MCF 10A (cell line): ENCODE measurements at regions not wholly inside any gene's neighbourhood (a gene's known extent, or its start where the extent isn't known, plus 50 kb on each side); places are given as distances from the start of the nearest gene placed in this dataset.

Source experiments
- BruUV-seq: library from RNA; stranded (reverse); fragments of 400-500 nt; replicated peaks from 2 replicates; lab custom pipeline; 2021; lab: Mats Ljungman, UMichigan
- CTCF ChIA-PET: fragments of 300-600 bp; sonication (Branson Sonifier 250); formaldehyde crosslinking; extraction: SDS; loops from one replicate; lab custom pipeline; 2021; ENCODE audit warnings: antibody characterized with exemption, inconsistent platforms; lab: Yijun Ruan, JAX
- POLR2A ChIA-PET: fragments of 300-600, 350-650 bp; sonication (Branson Sonifier 250); formaldehyde crosslinking; extraction: SDS; loops from one replicate; lab custom pipeline; 2020; ENCODE audit warnings: antibody characterized with exemption, inconsistent platforms; lab: Yijun Ruan, JAX
- DNase-seq: peaks from one replicate; pipeline ENCODE4 v3.0.0-alpha.2; 2018; ENCODE audit not compliant: unreplicated experiment
- H3K27ac Mint-ChIP-seq: one replicate; pipeline ENCODE4 v1.8.0; 2022; ENCODE audit warnings: mild to moderate bottlenecking, low read depth, mixed read lengths; ENCODE audit not compliant: unreplicated experiment
- H3K27me3 Mint-ChIP-seq: one replicate; pipeline ENCODE4 v1.8.0; 2022; ENCODE audit warnings: mixed read lengths; ENCODE audit not compliant: insufficient read depth, unreplicated experiment
- H3K36me3 Mint-ChIP-seq: one replicate; pipeline ENCODE4 v1.8.0; 2022; ENCODE audit warnings: mild to moderate bottlenecking, moderate library complexity, mixed read lengths; ENCODE audit not compliant: insufficient read depth, unreplicated experiment
- H3K4me1 Mint-ChIP-seq: one replicate; pipeline ENCODE4 v1.8.0; 2022; ENCODE audit warnings: mixed read lengths; ENCODE audit not compliant: insufficient read depth, unreplicated experiment
- H3K4me3 Mint-ChIP-seq: one replicate; pipeline ENCODE4 v1.8.0; 2022; ENCODE audit warnings: mild to moderate bottlenecking, moderate library complexity, mixed read lengths; ENCODE audit not compliant: unreplicated experiment
- H3K9me3 Mint-ChIP-seq: one replicate; pipeline ENCODE4 v1.8.0; 2022; ENCODE audit warnings: mixed read lengths; ENCODE audit not compliant: unreplicated experiment
- CTCF ChIP-seq: fragments of 200-600 bp; IDR thresholded peaks from one replicate; pipeline ENCODE4 v1.8.0; 2022; ENCODE audit warnings: antibody characterized with exemption, mild to moderate bottlenecking; ENCODE audit not compliant: unreplicated experiment
- intact Hi-C: fragments of 100-400 bp; cut with micrococcal nuclease; formaldehyde crosslinking; loops from 2 replicates; pipeline ENCODE4 v1.14.1; 2022

GRCh38 chr4:60846678-60847077, 353.4 kb upstream of the ADGRL3 start:
- BruUV-seq, result no TSS peak
- Mint-ChIP-seq H3K4me3 (no peak overlapping the region), H3K9me3 (no peaks in the 10 kb centered on the region), H3K27ac (no peak overlapping the region), H3K36me3 (peaks cover 2% of the 10 kb centered on the region), H3K27me3 (no peaks in the 10 kb centered on the region), H3K4me1 (no peaks in the 10 kb centered on the region)
- no peak for DNase-seq
- no peak for TF ChIP-seq CTCF
- ChIA-PET CTCF (interaction anchor here (0.6 to 1.3 kb wide), 2 partner anchors 41 to 42 kb away, joined by 3 to 4 read pairs; no protein-coding TSS in a partner anchor), POLR2A (interaction anchor here (0.6 kb wide), 1 partner anchor 357 kb away, joined by 4 read pairs; no protein-coding TSS in a partner anchor)
- intact Hi-C loops, result no loop called here

- no peak for DNase-seq
- Mint-ChIP-seq H3K9me3 (no peaks in the 10 kb centered on the region), H3K27ac (no peak overlapping the region), H3K4me1 (no peaks in the 10 kb centered on the region), H3K36me3 (peaks cover 5% of the 10 kb centered on the region), H3K27me3 (no peaks in the 10 kb centered on the region), H3K4me3 (no peak overlapping the region)
- BruUV-seq, result no TSS peak
- no peak for TF ChIP-seq CTCF
- intact Hi-C loops, result no loop called here
- ChIA-PET CTCF (no interaction called here), POLR2A (no interaction called here)
Measured at GRCh38 chr4:60847614-60848013, 352.5 kb upstream of the ADGRL3 start.

GRCh38 chr4:60857130-60857753, 342.9 kb upstream of the ADGRL3 start:
- intact Hi-C loops, result no loop called here

GRCh38 chr4:60863442-60863841, 336.7 kb upstream of the ADGRL3 start:
- ChIA-PET POLR2A (no interaction called here), CTCF (no interaction called here)
- H3K4me3 Mint-ChIP-seq, result no peak overlapping the region
- DNase-seq, result no peak
- H3K9me3 Mint-ChIP-seq, result no peaks in the 10 kb centered on the region
- H3K27ac Mint-ChIP-seq, result no peak overlapping the region
- no peaks in the 10 kb centered on the region for H3K36me3 Mint-ChIP-seq
- H3K27me3 Mint-ChIP-seq, result no peaks in the 10 kb centered on the region
- intact Hi-C loops, result no loop called here
- BruUV-seq, result no TSS peak
- TF ChIP-seq CTCF, result no peak
- no peaks in the 10 kb centered on the region for H3K4me1 Mint-ChIP-seq

More at GRCh38 chr4:60857130-60857753, 342.9 kb upstream of the ADGRL3 start:
- BruUV-seq, result no TSS peak
- Mint-ChIP-seq H3K36me3 (no peaks in the 10 kb centered on the region), H3K27ac (no peak overlapping the region), H3K4me3 (no peak overlapping the region), H3K4me1 (no peaks in the 10 kb centered on the region), H3K27me3 (no peaks in the 10 kb centered on the region), H3K9me3 (no peaks in the 10 kb centered on the region)
- CTCF ChIA-PET, result no interaction called here
- no peak for DNase-seq
- POLR2A ChIA-PET, result no interaction called here
- TF ChIP-seq CTCF, result no peak
